ENCODE measurements at regions not wholly inside any gene's neighbourhood (a gene's known extent, or its start where the extent isn't known, plus 50 kb on each side); places are given as distances from the start of the nearest gene placed in this dataset.

- no peaks in the 10 kb centered on the region for H3K9me3 ChIP-seq (ENCODE audit: control insufficient read depth, low read depth, low read length)
Observed at GRCh38 chr6:21912151-21912832, 318.7 kb downstream of the SOX4 start.

GRCh38 chr6:21914121-21914973 lies 320.8 kb downstream of the SOX4 start:
- Histone ChIP-seq H3K4me3 (ENCODE audit: control insufficient read depth in 2 of 3, extremely low read depth in 1 of 3, insufficient read depth in 2 of 3, low read depth in 1 of 3, low read length in 3 of 3) (no peak overlapping the region), H3K9me3 (ENCODE audit: control insufficient read depth, low read depth, low read length) (no peaks in the 10 kb centered on the region), H4K20me1 (ENCODE audit: control insufficient read depth, extremely low read depth, insufficient read depth, low read length) (no peaks in the 10 kb centered on the region), H2AFZ (ENCODE audit: control insufficient read depth, low read length) (peak overlapping the region; percentile 59), H3K9ac (ENCODE audit: control insufficient read depth, extremely low read depth, insufficient read depth, low read length) (no peak overlapping the region), H3K9me1 (ENCODE audit: control insufficient read depth, extremely low read depth, insufficient read depth, low read length) (no peaks in the 10 kb centered on the region), H3K4me2 (ENCODE audit: control insufficient read depth, extremely low read depth, insufficient read depth, low read depth, low read length) (peak overlapping the region; percentile 59), H3K79me2 (ENCODE audit: control insufficient read depth, insufficient read depth, low read length) (no peaks in the 10 kb centered on the region), H3K27me3 (ENCODE audit: control insufficient read depth, extremely low read depth, insufficient read depth, low read length) (no peaks in the 10 kb centered on the region), H3K27ac (ENCODE audit: control insufficient read depth, insufficient read depth, low read length) (no peak overlapping the region), H3K4me1 (ENCODE audit: control insufficient read depth, extremely low read depth, insufficient read depth, low read length) (peaks cover 21% of the 10 kb centered on the region), H3K36me3 (ENCODE audit: control insufficient read depth in 2 of 2, extremely low read depth in 1 of 2, insufficient read depth in 2 of 2, low read length in 2 of 2) (no peaks in the 10 kb centered on the region)
- peak; percentile 79 for FAIRE-seq
- dilution Hi-C loops (cut with MboI; ENCODE audit: extremely low pct_ligation_motif_present, low sequenced_read_pairs): no loop called here
- TF ChIP-seq CTCF (optimal IDR thresholded peaks at IDR 0.05 in 1 of 3, IDR thresholded peaks at IDR 0.05 in 1 of 3, conservative IDR thresholded peaks at IDR 0.05 in 1 of 3; ENCODE audit: extremely low read depth in 1 of 3, insufficient read depth in 2 of 3, low read length in 3 of 3) (no peak), EZH2 (IDR thresholded peaks at IDR 0.05; ENCODE audit: low read length) (no peak)
- DNase-seq (ENCODE audit: low read depth, low spot score): no peak

More at GRCh38 chr6:21912151-21912832, 318.7 kb downstream of the SOX4 start:
- Histone ChIP-seq H3K4me1 (ENCODE audit: control insufficient read depth, extremely low read depth, insufficient read depth, low read length) (peaks cover 18% of the 10 kb centered on the region), H3K4me2 (ENCODE audit: control insufficient read depth, extremely low read depth, insufficient read depth, low read depth, low read length) (no peak overlapping the region), H3K4me3 (ENCODE audit: control insufficient read depth in 2 of 3, extremely low read depth in 1 of 3, insufficient read depth in 2 of 3, low read depth in 1 of 3, low read length in 3 of 3) (no peak overlapping the region), H3K9me1 (ENCODE audit: control insufficient read depth, extremely low read depth, insufficient read depth, low read length) (no peaks in the 10 kb centered on the region), H3K27me3 (ENCODE audit: control insufficient read depth, extremely low read depth, insufficient read depth, low read length) (no peaks in the 10 kb centered on the region), H3K27ac (ENCODE audit: control insufficient read depth, insufficient read depth, low read length) (no peak overlapping the region), H3K79me2 (ENCODE audit: control insufficient read depth, insufficient read depth, low read length) (no peaks in the 10 kb centered on the region), H3K36me3 (ENCODE audit: control insufficient read depth in 2 of 2, extremely low read depth in 1 of 2, insufficient read depth in 2 of 2, low read length in 2 of 2) (no peaks in the 10 kb centered on the region), H4K20me1 (ENCODE audit: control insufficient read depth, extremely low read depth, insufficient read depth, low read length) (no peaks in the 10 kb centered on the region), H2AFZ (ENCODE audit: control insufficient read depth, low read length) (no peak overlapping the region), H3K9ac (ENCODE audit: control insufficient read depth, extremely low read depth, insufficient read depth, low read length) (no peak overlapping the region)
- DNase-seq (ENCODE audit: low read depth, low spot score): no peak
- dilution Hi-C loops (cut with MboI; ENCODE audit: extremely low pct_ligation_motif_present, low sequenced_read_pairs): no loop called here
- TF ChIP-seq EZH2 (IDR thresholded peaks at IDR 0.05; ENCODE audit: low read length): no peak
- TF ChIP-seq CTCF (optimal IDR thresholded peaks at IDR 0.05 in 1 of 3, IDR thresholded peaks at IDR 0.05 in 1 of 3, conservative IDR thresholded peaks at IDR 0.05 in 1 of 3; ENCODE audit: extremely low read depth in 1 of 3, insufficient read depth in 2 of 3, low read length in 3 of 3): no peak
- FAIRE-seq: no peak

Measured in keratinocyte (primary cell).